Esophagus squamous epithelium (tissue), 5 donors: ENCODE measurements at regions not wholly inside any gene's neighbourhood (a gene's known extent, or its start where the extent isn't known, plus 50 kb on each side); places are given as distances from the start of the nearest gene placed in this dataset.

ENCODE experiments used
- DNase-seq: peaks from one replicate; lab custom pipeline; 2025; lab: John Stamatoyannopoulos, UW
- H3K27ac ChIP-seq, 4 donors: fragments of 200-600 bp; sonication (generic); one replicate each; pipeline ENCODE4 v1.5.1; 2016 to 2019; ENCODE audit warnings: mild to moderate bottlenecking in 1 of 4
- H3K27me3 ChIP-seq, 4 donors: fragments of 200-600 bp; sonication (generic); 1 replicate in 3 of 4; 2 replicates in 1 of 4; pipeline versions ENCODE4 v1.5.1 to v1.6.0; 2017 to 2021; ENCODE audit warnings: antibody characterized with exemption in 1 of 4
- H3K36me3 ChIP-seq, 3 donors: fragments of 200-600 bp; sonication (generic); one replicate each; pipeline ENCODE4 v1.5.1; 2016 to 2019
- H3K4me1 ChIP-seq, 3 donors: fragments of 200-600 bp; sonication (generic); one replicate each; pipeline ENCODE4 v1.5.1; 2017 to 2019
- H3K4me3 ChIP-seq, 4 donors: fragments of 200-600 bp; sonication (generic); 1 replicate in 3 of 4; 2 replicates in 1 of 4; pipeline ENCODE4 v1.5.1; 2016 to 2019; ENCODE audit warnings: mild to moderate bottlenecking in 2 of 4, moderate library complexity in 1 of 4
- H3K9me3 ChIP-seq, 3 donors: fragments of 200-600 bp; sonication (generic); one replicate each; pipeline ENCODE4 v1.5.1; 2016 to 2019
- POLR2A ChIP-seq, 4 donors: fragments of 450-650 bp; IDR thresholded peaks; one replicate each; pipeline ENCODE4 v1.6.1; 2017; ENCODE audit warnings: antibody characterized with exemption in 4 of 4, mild to moderate bottlenecking in 4 of 4, moderate library complexity in 3 of 4
- WGBS, 2 donors: methylation state at CpG; one replicate each; pipeline ENCODE4 v1.1.5; 2018; 5-methylcytosine and 5-hydroxymethylcytosine counted together
- intact Hi-C: fragments of 100-400 bp; cut with DNase I; formaldehyde crosslinking; loops from one replicate; pipeline ENCODE4 v1.15.0; 2022
- TF ChIP-seq, protein P1 (sequence below), 6 experiments: fragments of 450-650 bp in 4 of 6; fragments of 200-600 bp in 2 of 6; sonication (generic) in 2 of 6; IDR thresholded peaks; one replicate each; pipeline ENCODE4 v1.5.1; 2016 to 2019; ENCODE audit warnings: antibody characterized with exemption in 6 of 6, mild to moderate bottlenecking in 4 of 6, moderate library complexity in 4 of 6
- donor health status: DM: yes; HTN: yes; CAD: no.

DNA sequence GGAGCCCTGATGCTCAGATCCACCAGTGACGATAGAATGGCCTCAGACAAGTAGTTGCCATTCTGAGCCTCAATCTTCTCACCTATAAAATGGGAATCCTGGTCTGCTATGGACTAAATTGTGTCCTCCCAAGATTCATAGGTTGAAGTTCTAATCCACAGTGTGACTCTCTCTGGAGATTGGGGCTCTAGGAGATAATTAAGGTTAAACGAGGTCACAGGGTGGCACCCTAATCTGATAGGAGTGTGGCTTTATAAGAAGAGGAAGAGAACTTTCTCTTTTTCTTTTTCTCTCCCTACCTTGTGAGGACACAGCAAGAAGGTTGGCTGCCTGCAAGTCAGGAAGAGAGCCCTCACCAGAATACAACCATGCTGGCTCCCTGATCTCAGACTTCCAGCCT is 214.1 kb downstream of the KATNAL1 start:
- Histone ChIP-seq H3K9me3 (no peaks in the 10 kb centered on the region), H3K27ac (no peak overlapping the region), H3K27me3 (no peaks in the 10 kb centered on the region), H3K36me3 (no peaks in the 10 kb centered on the region), H3K4me1 (no peaks in the 10 kb centered on the region), H3K4me3 (no peak overlapping the region)
- WGBS, 2 donors = 71 to 80% methylated on average over 1 to 2 of the region's 2 CpGs
- TF ChIP-seq POLR2A (IDR thresholded peaks at IDR 0.05) = no peak
- TF ChIP-seq, protein P1, sequence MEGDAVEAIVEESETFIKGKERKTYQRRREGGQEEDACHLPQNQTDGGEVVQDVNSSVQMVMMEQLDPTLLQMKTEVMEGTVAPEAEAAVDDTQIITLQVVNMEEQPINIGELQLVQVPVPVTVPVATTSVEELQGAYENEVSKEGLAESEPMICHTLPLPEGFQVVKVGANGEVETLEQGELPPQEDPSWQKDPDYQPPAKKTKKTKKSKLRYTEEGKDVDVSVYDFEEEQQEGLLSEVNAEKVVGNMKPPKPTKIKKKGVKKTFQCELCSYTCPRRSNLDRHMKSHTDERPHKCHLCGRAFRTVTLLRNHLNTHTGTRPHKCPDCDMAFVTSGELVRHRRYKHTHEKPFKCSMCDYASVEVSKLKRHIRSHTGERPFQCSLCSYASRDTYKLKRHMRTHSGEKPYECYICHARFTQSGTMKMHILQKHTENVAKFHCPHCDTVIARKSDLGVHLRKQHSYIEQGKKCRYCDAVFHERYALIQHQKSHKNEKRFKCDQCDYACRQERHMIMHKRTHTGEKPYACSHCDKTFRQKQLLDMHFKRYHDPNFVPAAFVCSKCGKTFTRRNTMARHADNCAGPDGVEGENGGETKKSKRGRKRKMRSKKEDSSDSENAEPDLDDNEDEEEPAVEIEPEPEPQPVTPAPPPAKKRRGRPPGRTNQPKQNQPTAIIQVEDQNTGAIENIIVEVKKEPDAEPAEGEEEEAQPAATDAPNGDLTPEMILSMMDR (IDR thresholded peaks at IDR 0.05) = no peak
- DNase-seq = no peak
- intact Hi-C loops = no loop called here

DNA sequence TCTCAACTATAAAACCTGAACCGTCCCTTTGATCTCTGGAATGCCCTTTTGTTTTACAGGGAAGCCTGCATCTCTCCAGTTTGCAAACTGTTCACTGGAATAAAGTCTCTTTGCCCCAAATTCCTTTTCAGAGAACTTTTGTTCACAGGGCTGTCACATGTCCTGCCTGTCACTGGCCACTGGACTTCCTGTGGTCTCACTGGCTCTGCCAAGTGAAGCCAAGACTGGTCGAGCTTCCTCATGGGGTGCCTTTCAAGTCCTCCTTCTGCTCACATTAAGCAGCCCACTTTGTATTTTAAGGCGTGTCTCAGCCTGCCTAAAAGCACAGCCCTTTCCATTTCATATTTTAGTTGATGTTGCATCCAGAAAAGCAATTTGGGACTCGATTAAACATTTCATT is 215.7 kb downstream of the KATNAL1 start:
- no peaks in the 10 kb centered on the region for H3K4me1 ChIP-seq
- intact Hi-C loops = no loop called here
- H3K36me3 ChIP-seq = no peaks in the 10 kb centered on the region
- TF ChIP-seq, protein P1 (IDR thresholded peaks at IDR 0.05) = no peak
- TF ChIP-seq POLR2A (IDR thresholded peaks at IDR 0.05) = no peak
- H3K27me3 ChIP-seq = no peaks in the 10 kb centered on the region
- H3K9me3 ChIP-seq = no peaks in the 10 kb centered on the region
- 49 to 54% methylated on average over 4 of the region's 4 CpGs for WGBS, 2 donors
- H3K4me3 ChIP-seq = no peak overlapping the region
- no peak overlapping the region for H3K27ac ChIP-seq
- DNase-seq = no peak

DNA sequence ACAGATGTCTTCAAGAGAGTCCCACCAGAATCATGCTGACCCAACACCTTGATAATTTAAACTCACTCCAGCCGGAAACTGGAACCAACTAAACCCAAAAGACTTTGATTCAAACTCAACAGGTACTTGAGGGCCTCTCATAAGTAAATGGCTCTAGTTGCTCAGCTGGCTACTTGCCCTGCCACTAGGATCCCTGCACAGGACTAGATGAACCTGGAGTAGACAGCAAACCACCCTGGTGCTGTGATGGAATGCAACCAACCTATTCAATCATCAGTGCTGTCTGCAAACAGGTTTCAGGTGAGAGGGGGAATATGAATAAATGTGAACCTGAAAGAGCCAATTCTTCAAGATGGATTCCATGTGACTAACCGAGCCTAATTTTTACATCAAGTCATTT is 216.3 kb downstream of the KATNAL1 start:
- no peaks in the 10 kb centered on the region for H3K9me3 ChIP-seq
- no peak for DNase-seq
- no peaks in the 10 kb centered on the region for H3K4me1 ChIP-seq
- H3K27me3 ChIP-seq = no peaks in the 10 kb centered on the region
- no peak overlapping the region for H3K4me3 ChIP-seq
- 77 to 83% methylated on average over 2 of the region's 2 CpGs for WGBS, 2 donors
- H3K27ac ChIP-seq = no peak overlapping the region
- intact Hi-C loops = no loop called here
- TF ChIP-seq POLR2A (IDR thresholded peaks at IDR 0.05) = no peak
- TF ChIP-seq, protein P1 (IDR thresholded peaks at IDR 0.05) = no peak
- H3K36me3 ChIP-seq = no peaks in the 10 kb centered on the region

DNA sequence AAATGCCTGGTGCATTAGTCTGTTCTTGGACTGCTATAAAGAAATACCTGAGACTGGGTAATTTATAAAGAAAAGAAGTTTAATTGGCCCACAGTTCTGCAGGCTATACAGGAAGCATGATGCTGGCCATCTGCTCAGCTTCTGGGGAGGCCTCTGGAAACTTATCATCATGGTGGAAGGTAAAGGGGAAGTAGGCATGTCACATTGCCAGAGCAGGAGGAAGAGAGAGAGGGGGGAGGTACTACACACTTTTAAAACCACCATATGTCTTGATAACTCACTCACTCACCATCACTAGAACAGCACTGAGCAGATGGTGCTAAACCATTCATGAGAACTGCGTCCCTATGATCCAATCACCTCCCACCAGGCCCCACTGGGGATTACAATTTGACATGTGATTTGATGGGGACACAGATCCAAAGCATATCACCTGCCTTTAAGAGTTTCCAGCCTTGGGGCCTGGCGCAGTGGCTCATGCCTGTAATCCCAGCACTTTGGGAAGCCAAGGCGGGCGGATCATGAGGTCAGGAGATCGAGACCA is 219.0 kb downstream of the KATNAL1 start:
- WGBS, 2 donors = 65 to 80% methylated on average over 1 to 4 of the region's 5 CpGs

DNA sequence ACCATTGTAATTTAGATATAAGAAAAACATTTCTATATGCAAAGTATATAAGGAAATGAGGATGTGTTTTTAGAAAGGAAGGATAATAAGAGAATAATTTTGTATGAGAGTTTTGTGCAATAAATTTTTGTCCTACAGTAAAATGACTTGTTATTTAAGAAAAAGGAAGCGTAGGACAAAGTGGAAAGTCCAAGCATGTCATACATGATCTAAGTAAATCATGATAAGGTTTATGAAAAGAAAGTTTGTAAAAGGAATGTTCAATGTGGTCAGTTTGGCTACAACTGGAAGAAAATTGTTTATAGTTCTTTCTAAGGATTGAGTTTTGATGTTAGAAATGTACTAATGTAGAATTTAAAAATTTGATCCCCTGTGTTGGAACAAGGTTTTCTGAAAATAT is 222.3 kb downstream of the KATNAL1 start:
- no peak overlapping the region for H3K27ac ChIP-seq
- H3K36me3 ChIP-seq = no peaks in the 10 kb centered on the region
- H3K9me3 ChIP-seq = peaks cover 0 to 5% (median 0%) of the 10 kb centered on the region in 3 donors
- H3K4me3 ChIP-seq = no peak overlapping the region
- no peaks in the 10 kb centered on the region for H3K4me1 ChIP-seq
- WGBS, 2 donors = 72 to 75% methylated on average over 1 of the region's 1 CpG
- intact Hi-C loops = no loop called here
- no peak for DNase-seq
- H3K27me3 ChIP-seq = peaks cover 0 to 8% (median 0%) of the 10 kb centered on the region in 4 donors
- TF ChIP-seq POLR2A (IDR thresholded peaks at IDR 0.05) = no peak
- TF ChIP-seq, protein P1 (IDR thresholded peaks at IDR 0.05) = no peak

More for the DNA sequence above, 219.0 kb downstream of the KATNAL1 start:
- Histone ChIP-seq H3K27ac (no peak overlapping the region), H3K36me3 (no peaks in the 10 kb centered on the region), H3K4me1 (no peaks in the 10 kb centered on the region), H3K4me3 (no peak overlapping the region), H3K27me3 (no peaks in the 10 kb centered on the region), H3K9me3 (no peaks in the 10 kb centered on the region)
- no peak for DNase-seq
- TF ChIP-seq, protein P1 (IDR thresholded peaks at IDR 0.05) = no peak
- no peak for TF ChIP-seq POLR2A (IDR thresholded peaks at IDR 0.05)
- intact Hi-C loops = no loop called here
